ENCODE measurements at regions not wholly inside any gene's neighbourhood (a gene's known extent, or its start where the extent isn't known, plus 50 kb on each side); places are given as distances from the start of the nearest gene placed in this dataset.

GRCh38 chr4:34183926-34184325 is 2060.4 kb downstream of the ARAP2 start:
- no peaks in the 10 kb centered on the region for H3K27me3 Mint-ChIP-seq (ENCODE audit: insufficient read depth, low read depth)
- no peaks in the 10 kb centered on the region for H3K36me3 Mint-ChIP-seq
- H3K9me3 Mint-ChIP-seq, result no peaks in the 10 kb centered on the region
- Histone ChIP-seq H3K4me2 (no peak overlapping the region), H3K4me3 (no peak overlapping the region), H3K27me3 (no peaks in the 10 kb centered on the region), H2AFZ (replicated peaks) (no peak overlapping the region), H3K9ac (no peak overlapping the region), H3F3A (ENCODE audit: low read depth) (no peaks in the 10 kb centered on the region), H3K27ac (no peak overlapping the region), H3K36me3 (no peaks in the 10 kb centered on the region), H4K20me1 (ENCODE audit: low read depth) (no peaks in the 10 kb centered on the region), H3K79me2 (ENCODE audit: low read depth) (no peaks in the 10 kb centered on the region), H3K9me3 (ENCODE audit: low read depth) (no peaks in the 10 kb centered on the region), H3K4me1 (no peaks in the 10 kb centered on the region)
- no peaks in the 10 kb centered on the region for H3K4me1 Mint-ChIP-seq
- TF ChIP-seq EZH2phosphoT487 (IDR thresholded peaks at IDR 0.05) (no peak), EZH2 (IDR thresholded peaks at IDR 0.05) (no peak), CTCF (IDR thresholded peaks at IDR 0.05) (no peak)
- no peak overlapping the region for H3K4me3 Mint-ChIP-seq
- no peak overlapping the region for H3K27ac Mint-ChIP-seq
- DNase-seq (ENCODE audit: low spot score), result no peak

GRCh38 chr4:34187056-34187455 is 2057.3 kb downstream of the ARAP2 start:
- H3K9me3 Mint-ChIP-seq, result no peaks in the 10 kb centered on the region
- Histone ChIP-seq H4K20me1 (ENCODE audit: low read depth) (no peaks in the 10 kb centered on the region), H2AFZ (replicated peaks) (no peak overlapping the region), H3F3A (ENCODE audit: low read depth) (no peaks in the 10 kb centered on the region), H3K79me2 (ENCODE audit: low read depth) (no peaks in the 10 kb centered on the region), H3K27me3 (no peaks in the 10 kb centered on the region), H3K27ac (no peak overlapping the region), H3K9me3 (ENCODE audit: low read depth) (no peaks in the 10 kb centered on the region), H3K9ac (no peak overlapping the region), H3K4me1 (no peaks in the 10 kb centered on the region), H3K4me2 (no peak overlapping the region), H3K36me3 (no peaks in the 10 kb centered on the region), H3K4me3 (no peak overlapping the region)
- DNase-seq (ENCODE audit: low spot score), result no peak
- H3K36me3 Mint-ChIP-seq, result no peaks in the 10 kb centered on the region
- H3K4me3 Mint-ChIP-seq, result no peak overlapping the region
- H3K27me3 Mint-ChIP-seq (ENCODE audit: insufficient read depth, low read depth), result peaks cover 2% of the 10 kb centered on the region
- TF ChIP-seq EZH2phosphoT487 (IDR thresholded peaks at IDR 0.05), result no peak
- no peak for TF ChIP-seq EZH2 (IDR thresholded peaks at IDR 0.05)
- no peak for TF ChIP-seq CTCF (IDR thresholded peaks at IDR 0.05)
- no peak overlapping the region for H3K27ac Mint-ChIP-seq
- H3K4me1 Mint-ChIP-seq, result no peaks in the 10 kb centered on the region

GRCh38 chr4:34191443-34191842 is 2052.9 kb downstream of the ARAP2 start:
- Histone ChIP-seq H3K4me1 (no peaks in the 10 kb centered on the region), H3K4me2 (no peak overlapping the region), H3F3A (ENCODE audit: low read depth) (no peaks in the 10 kb centered on the region), H3K4me3 (no peak overlapping the region), H3K27me3 (no peaks in the 10 kb centered on the region), H2AFZ (replicated peaks) (no peak overlapping the region), H3K36me3 (no peaks in the 10 kb centered on the region), H3K27ac (no peak overlapping the region), H4K20me1 (ENCODE audit: low read depth) (no peaks in the 10 kb centered on the region), H3K9me3 (ENCODE audit: low read depth) (no peaks in the 10 kb centered on the region), H3K79me2 (ENCODE audit: low read depth) (no peaks in the 10 kb centered on the region), H3K9ac (no peak overlapping the region)
- H3K4me1 Mint-ChIP-seq, result no peaks in the 10 kb centered on the region
- H3K27me3 Mint-ChIP-seq (ENCODE audit: insufficient read depth, low read depth), result peaks cover 2% of the 10 kb centered on the region
- no peak overlapping the region for H3K4me3 Mint-ChIP-seq
- H3K36me3 Mint-ChIP-seq, result no peaks in the 10 kb centered on the region
- DNase-seq (ENCODE audit: low spot score), result no peak
- no peak overlapping the region for H3K27ac Mint-ChIP-seq
- TF ChIP-seq EZH2phosphoT487 (IDR thresholded peaks at IDR 0.05) (no peak), CTCF (IDR thresholded peaks at IDR 0.05) (no peak), EZH2 (IDR thresholded peaks at IDR 0.05) (no peak)
- H3K9me3 Mint-ChIP-seq, result no peaks in the 10 kb centered on the region

Measured in neural progenitor cell (in vitro differentiated cells).